Panc1 (cell line): ENCODE measurements at regions not wholly inside any gene's neighbourhood (a gene's known extent, or its start where the extent isn't known, plus 50 kb on each side); places are given as distances from the start of the nearest gene placed in this dataset.

Experiments
- ATAC-seq: fragments of 200-7000 bp; cut with Tn5 transposase; 2 replicates; pipeline ENCODE4 v1.9.1; 2020; ENCODE audit warnings: mild to moderate bottlenecking, moderate library complexity
- BruUV-seq: library from RNA; stranded (reverse); fragments of 400-500 nt; replicated peaks from 2 replicates; lab custom pipeline; 2021; lab: Mats Ljungman, UMichigan
- CTCF ChIA-PET: fragments of 300-600 bp; sonication (Branson Sonifier 250); formaldehyde crosslinking; loops from one replicate; lab custom pipeline; 2022; ENCODE audit warnings: antibody characterized with exemption; lab: Charles Lee
- POLR2A ChIA-PET: fragments of 300-600 bp; sonication (Branson Sonifier 250); formaldehyde crosslinking; loops from one replicate; lab custom pipeline; 2022; ENCODE audit warnings: antibody characterized with exemption; lab: Charles Lee
- DNase-seq: peaks from one replicate; pipeline ENCODE4 v3.0.0-alpha.2; 2010; ENCODE audit warnings: low read depth, low spot score
- H3K27ac ChIP-seq: 2 replicates; pipeline ENCODE4 v1.5.1; 2011; ENCODE audit warnings: mild to moderate bottlenecking, low read length, inconsistent platforms
- H3K27me3 ChIP-seq: fragments of 200-500 bp; sonication (Bioruptor generic); 2 replicates; pipeline ENCODE4 v1.6.0; 2014; ENCODE audit warnings: low read length, inconsistent platforms; ENCODE audit not compliant: control insufficient read depth, insufficient read depth
- H3K36me3 ChIP-seq: fragments of 200-500 bp; sonication (Bioruptor generic); 2 replicates; pipeline ENCODE4 v1.5.1; 2014; ENCODE audit warnings: inconsistent platforms, mild to moderate bottlenecking, low read length, moderate library complexity; ENCODE audit not compliant: control insufficient read depth, insufficient read depth
- H3K4me1 ChIP-seq: 2 replicates; pipeline ENCODE4 v1.5.1; 2011; ENCODE audit warnings: inconsistent platforms, mild to moderate bottlenecking, low read length, moderate library complexity; ENCODE audit not compliant: control insufficient read depth, insufficient read depth
- H3K4me3 ChIP-seq, 2 experiments: 2 replicates each; pipeline ENCODE4 v1.5.1; 2011 to 2012; ENCODE audit warnings: low read depth in 2 of 2, low read length in 2 of 2, mild to moderate bottlenecking in 2 of 2, inconsistent platforms in 1 of 2, moderate library complexity in 1 of 2
- H3K9me3 ChIP-seq: fragments of 200-500 bp; sonication (Bioruptor generic); 2 replicates; pipeline ENCODE4 v1.5.1; 2014; ENCODE audit warnings: low read depth, mild to moderate bottlenecking, inconsistent platforms, low read length, moderate library complexity; ENCODE audit not compliant: control insufficient read depth, insufficient read depth
- CTCF ChIP-seq: fragments of 450-650 bp; IDR thresholded peaks from 2 replicates; pipeline ENCODE4 v1.5.1; 2017; ENCODE audit warnings: mild to moderate bottlenecking
- POLR2AphosphoS5 ChIP-seq: IDR thresholded peaks from 2 replicates; pipeline ENCODE4 v1.6.1; 2012; ENCODE audit warnings: mild to moderate bottlenecking, low read depth, low read length, moderate library complexity
- REST ChIP-seq, 2 experiments: IDR thresholded peaks; 2 replicates each; pipeline ENCODE4 v1.6.1; 2011 to 2012; ENCODE audit warnings: low read depth in 2 of 2, control low read depth in 1 of 2, low read length in 1 of 2, mild to moderate bottlenecking in 1 of 2, moderate library complexity in 1 of 2; ENCODE audit not compliant: insufficient read depth in 1 of 2
- SIN3A ChIP-seq: IDR thresholded peaks from 2 replicates; pipeline ENCODE4 v1.6.1; 2012; ENCODE audit warnings: low read depth, mild to moderate bottlenecking, low read length, moderate library complexity, borderline replicate concordance; ENCODE audit not compliant: insufficient read depth
- TCF7L2 ChIP-seq: IDR thresholded peaks from 2 replicates; pipeline ENCODE4 v1.6.1; 2011; ENCODE audit warnings: mild to moderate bottlenecking, low read depth, low read length, inconsistent platforms
- in situ Hi-C: cut with HindIII; loops from 2 replicates; pipeline ENCODE4 v1.10.0; 2016; ENCODE audit warnings: low sequenced_read_pairs, low pct_unique_long_range_greater_than_20kb
- intact Hi-C: fragments of 100-400 bp; cut with micrococcal nuclease; formaldehyde crosslinking; loops from one replicate; pipeline ENCODE4 v1.10.0; 2022; ENCODE audit not compliant: unreplicated experiment

- Histone ChIP-seq H3K27ac (no peak overlapping the region), H3K27me3 (no peaks in the 10 kb centered on the region), H3K9me3 (no peaks in the 10 kb centered on the region), H3K36me3 (no peaks in the 10 kb centered on the region), H3K4me1 (no peaks in the 10 kb centered on the region), H3K4me3 (no peak overlapping the region)
- intact Hi-C loops = no loop called here
- TF ChIP-seq CTCF (no peak), POLR2AphosphoS5 (no peak), TCF7L2 (no peak), REST (IDR thresholded peaks at IDR 0.05; ENCODE audit: insufficient read depth in 1 of 2, low read depth in 2 of 2, low read length in 1 of 2) (no peak), SIN3A (no peak)
- ATAC-seq (peak; percentile 42; the same call in 1 of the 2 replicates), DNase-seq (no peak)
- in situ Hi-C loops = no loop called here
- ChIA-PET CTCF (no interaction called here), POLR2A (no interaction called here)
- BruUV-seq = no TSS peak
Measured at GRCh38 chr9:32716955-32717543, 66.3 kb upstream of the TMEM215 start.

GRCh38 chr9:32722704-32723103, 60.6 kb upstream of the TMEM215 start:
- Histone ChIP-seq H3K4me1 (no peaks in the 10 kb centered on the region), H3K27ac (no peak overlapping the region), H3K9me3 (no peaks in the 10 kb centered on the region), H3K27me3 (no peaks in the 10 kb centered on the region), H3K4me3 (no peak overlapping the region), H3K36me3 (no peaks in the 10 kb centered on the region)
- ChIA-PET POLR2A (no interaction called here), CTCF (no interaction called here)
- intact Hi-C loops (no loop called here), in situ Hi-C loops (no loop called here)
- BruUV-seq = no TSS peak
- ATAC-seq (no peak), DNase-seq (no peak)
- TF ChIP-seq POLR2AphosphoS5 (no peak), TCF7L2 (no peak), REST (IDR thresholded peaks at IDR 0.05; ENCODE audit: insufficient read depth in 1 of 2, low read depth in 2 of 2, low read length in 1 of 2) (no peak), CTCF (no peak), SIN3A (no peak)
